Stimulated activated naive CD8-positive, alpha-beta T cell treated with anti-CD3 and anti-CD28 coated beads, Interleukin-15, amount 100 ng/mL, for 72 hours (primary cell): ENCODE measurements at regions not wholly inside any gene's neighbourhood (a gene's known extent, or its start where the extent isn't known, plus 50 kb on each side); places are given as distances from the start of the nearest gene placed in this dataset.
"Not testable (repeated sequence)": the region's sequence is repeated elsewhere in the genome, so short reads cannot be mapped to it uniquely, and the experiment has no call there.

Experiments used
- ATAC-seq: fragments of 150-1000 bp; cut with Tn5 transposase; 2 replicates; pipeline ENCODE4 v1.10.0; 2021; ENCODE audit warnings: mild to moderate bottlenecking, moderate library complexity
- DNase-seq, 2 donors: peaks; one replicate each; pipeline ENCODE4 v3.0.0; 2021 to 2022
- H3K27ac Mint-ChIP-seq, 2 donors: one replicate each; pipeline ENCODE4 v1.8.0; 2022; ENCODE audit warnings: mild to moderate bottlenecking in 2 of 2, mixed read lengths in 2 of 2, moderate library complexity in 2 of 2
- H3K27me3 Mint-ChIP-seq: one replicate; pipeline ENCODE4 v1.8.0; 2022; ENCODE audit warnings: mixed read lengths
- H3K4me1 Mint-ChIP-seq: one replicate; pipeline ENCODE4 v1.8.0; 2022; ENCODE audit warnings: mild to moderate bottlenecking, mixed read lengths
- H3K4me3 Mint-ChIP-seq, 2 donors: one replicate each; pipeline ENCODE4 v1.8.0; 2022; ENCODE audit warnings: mild to moderate bottlenecking in 2 of 2, mixed read lengths in 2 of 2, moderate library complexity in 1 of 2
- H3K9me3 Mint-ChIP-seq, 2 donors: one replicate each; pipeline ENCODE4 v1.8.0; 2022; ENCODE audit warnings: mixed read lengths in 2 of 2

- Mint-ChIP-seq H3K27me3 (peaks cover 13% of the 10 kb centered on the region), H3K27ac (peak overlapping the region in 1 of 2 donors; percentile 28), H3K4me3 (no peak overlapping the region), H3K9me3 (peaks cover 4 to 13% of the 10 kb centered on the region in 2 donors), H3K4me1 (peaks cover 8% of the 10 kb centered on the region)
- DNase-seq, result no peak
- ATAC-seq, result no peak
Measured at GRCh38 chr1:5774019-5774418, 218.2 kb downstream of the NPHP4 start.

DNA sequence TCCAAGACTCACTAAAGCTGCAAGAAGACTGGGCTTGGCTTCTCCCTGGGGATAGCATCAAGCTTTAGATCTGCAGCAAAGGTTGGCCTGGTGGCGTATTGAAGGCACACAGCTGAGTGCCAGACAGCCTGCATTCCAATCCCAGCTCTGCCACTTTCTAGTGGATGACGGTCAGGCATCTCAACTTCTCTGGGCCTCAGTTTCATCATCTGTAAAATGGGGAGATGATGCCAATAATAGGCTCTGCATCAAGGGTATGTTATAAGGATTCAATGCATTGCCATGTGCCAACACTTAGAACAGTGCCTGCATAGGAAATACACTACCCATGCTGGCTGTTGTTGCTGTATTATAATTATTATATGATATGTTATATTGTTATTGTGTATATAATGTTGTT lies 220.4 kb downstream of the NPHP4 start:
- H3K9me3 Mint-ChIP-seq, result no peaks in the 10 kb centered on the region
- H3K27ac Mint-ChIP-seq, result no peak overlapping the region
- DNase-seq, result no peak
- H3K4me3 Mint-ChIP-seq, result no peak overlapping the region
- H3K4me1 Mint-ChIP-seq, result peaks cover 8% of the 10 kb centered on the region
- H3K27me3 Mint-ChIP-seq, result peaks cover 28% of the 10 kb centered on the region
- no peak for ATAC-seq

DNA sequence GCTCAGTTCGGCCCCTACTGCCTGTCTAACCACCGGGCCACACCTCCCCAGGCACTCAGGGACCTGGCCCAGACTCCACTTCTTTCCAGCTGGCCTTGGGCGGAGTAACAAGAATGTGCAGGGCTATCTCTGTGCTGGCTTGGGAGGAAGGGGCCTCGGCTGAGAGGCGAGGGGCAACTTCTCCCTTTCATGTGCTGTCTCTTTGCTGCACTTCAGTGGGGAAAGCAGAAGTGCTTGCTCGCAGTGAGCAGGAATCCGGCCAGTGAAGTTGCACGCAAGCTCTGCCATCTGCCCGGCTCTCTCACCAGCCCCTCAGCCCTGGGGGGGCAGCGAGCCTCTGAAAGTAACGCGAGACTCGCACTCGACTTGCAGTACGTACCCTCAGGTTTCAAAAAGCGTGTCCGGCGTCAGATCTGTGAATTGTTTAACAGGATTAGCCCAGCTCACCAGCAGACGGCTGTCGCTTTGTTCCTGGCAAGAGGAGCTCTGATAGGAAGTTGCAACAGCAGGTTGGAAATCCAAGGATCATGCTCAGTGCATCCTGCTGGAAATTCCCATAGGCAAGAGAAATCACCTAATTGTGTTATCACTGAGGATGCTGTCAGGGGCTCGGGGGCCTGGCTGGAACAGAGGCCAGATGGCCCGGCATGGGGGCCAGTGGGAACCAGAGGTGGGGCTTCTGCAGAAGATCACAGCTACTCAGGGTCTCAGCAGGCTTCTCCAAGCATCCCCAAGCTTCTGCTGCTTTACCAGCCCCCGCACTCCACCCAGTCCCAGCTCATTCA lies 221.1 kb downstream of the NPHP4 start:
- no peak overlapping the region for H3K4me3 Mint-ChIP-seq
- H3K27ac Mint-ChIP-seq, result no peak overlapping the region
- DNase-seq (no peak), ATAC-seq (no peak)
- H3K27me3 Mint-ChIP-seq, result peaks cover 34% of the 10 kb centered on the region
- peaks cover 8% of the 10 kb centered on the region for H3K4me1 Mint-ChIP-seq
- no peaks in the 10 kb centered on the region for H3K9me3 Mint-ChIP-seq

- ATAC-seq (no peak), DNase-seq (no peak)
- Mint-ChIP-seq H3K4me3 (no peak overlapping the region), H3K27me3 (peaks cover 48% of the 10 kb centered on the region), H3K4me1 (peaks cover 8% of the 10 kb centered on the region), H3K9me3 (peaks cover 0 to 1% of the 10 kb centered on the region in 2 donors), H3K27ac (no peak overlapping the region)
Measured at GRCh38 chr1:5769760-5770159, 222.5 kb downstream of the NPHP4 start.

DNA sequence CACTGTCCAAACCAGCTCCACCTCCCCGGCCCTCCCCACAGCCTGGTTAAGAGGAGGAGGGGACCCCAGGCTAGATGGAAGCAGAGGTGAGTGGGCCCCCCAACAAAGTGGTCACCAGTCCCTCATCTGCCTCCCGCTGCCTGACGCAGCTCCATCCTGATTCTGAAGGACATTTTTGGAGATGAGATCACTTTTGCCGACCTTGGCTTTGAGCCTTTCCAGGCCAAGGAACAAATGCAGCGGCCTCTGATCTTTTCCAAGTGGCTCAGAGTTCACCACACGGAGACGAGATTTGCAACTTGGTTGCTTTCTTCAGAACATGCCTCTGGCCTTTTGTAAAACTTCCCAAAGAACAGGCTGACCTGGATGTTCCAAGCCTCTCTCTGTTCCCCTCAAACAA lies 223.1 kb downstream of the NPHP4 start:
- Mint-ChIP-seq H3K9me3 (peaks cover 0 to 7% of the 10 kb centered on the region in 2 donors), H3K27me3 (peaks cover 54% of the 10 kb centered on the region), H3K27ac (no peak overlapping the region), H3K4me3 (no peak overlapping the region), H3K4me1 (peaks cover 8% of the 10 kb centered on the region)
- DNase-seq (no peak), ATAC-seq (no peak)

GRCh38 chr1:5768014-5768413 lies 224.2 kb downstream of the NPHP4 start:
- no peak for DNase-seq
- no peak overlapping the region for H3K27ac Mint-ChIP-seq
- peaks cover 8 to 18% of the 10 kb centered on the region in 2 donors for H3K9me3 Mint-ChIP-seq
- no peak for ATAC-seq
- H3K4me3 Mint-ChIP-seq, result no peak overlapping the region
- H3K27me3 Mint-ChIP-seq, result peaks cover 64% of the 10 kb centered on the region
- peaks cover 8% of the 10 kb centered on the region for H3K4me1 Mint-ChIP-seq

DNA sequence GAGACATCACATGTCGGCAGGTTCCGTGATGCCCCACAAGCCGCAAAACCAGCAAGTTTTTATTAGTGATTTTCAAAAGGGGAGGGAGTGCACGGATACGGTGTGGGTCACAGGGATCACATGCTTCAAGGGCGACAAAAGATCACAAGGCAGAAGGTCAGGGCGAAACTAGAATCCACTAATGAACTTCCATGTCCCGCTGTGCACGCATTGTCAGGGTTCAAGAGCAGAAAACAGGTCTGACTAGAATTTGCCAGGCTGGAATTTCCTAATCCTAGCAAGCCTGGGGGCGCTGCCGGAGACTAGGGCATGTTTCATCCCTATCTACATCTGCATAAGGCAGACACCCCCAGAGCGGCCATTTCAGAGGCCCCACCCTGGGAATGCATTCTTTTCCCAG lies 225.2 kb downstream of the NPHP4 start:
- H3K4me3 Mint-ChIP-seq, H3K27ac Mint-ChIP-seq, ATAC-seq, H3K4me1 Mint-ChIP-seq, DNase-seq: not testable (repeated sequence)
- Mint-ChIP-seq H3K27me3 (peaks cover 64% of the 10 kb centered on the region), H3K9me3 (peaks cover 8 to 18% of the 10 kb centered on the region in 2 donors)

DNA sequence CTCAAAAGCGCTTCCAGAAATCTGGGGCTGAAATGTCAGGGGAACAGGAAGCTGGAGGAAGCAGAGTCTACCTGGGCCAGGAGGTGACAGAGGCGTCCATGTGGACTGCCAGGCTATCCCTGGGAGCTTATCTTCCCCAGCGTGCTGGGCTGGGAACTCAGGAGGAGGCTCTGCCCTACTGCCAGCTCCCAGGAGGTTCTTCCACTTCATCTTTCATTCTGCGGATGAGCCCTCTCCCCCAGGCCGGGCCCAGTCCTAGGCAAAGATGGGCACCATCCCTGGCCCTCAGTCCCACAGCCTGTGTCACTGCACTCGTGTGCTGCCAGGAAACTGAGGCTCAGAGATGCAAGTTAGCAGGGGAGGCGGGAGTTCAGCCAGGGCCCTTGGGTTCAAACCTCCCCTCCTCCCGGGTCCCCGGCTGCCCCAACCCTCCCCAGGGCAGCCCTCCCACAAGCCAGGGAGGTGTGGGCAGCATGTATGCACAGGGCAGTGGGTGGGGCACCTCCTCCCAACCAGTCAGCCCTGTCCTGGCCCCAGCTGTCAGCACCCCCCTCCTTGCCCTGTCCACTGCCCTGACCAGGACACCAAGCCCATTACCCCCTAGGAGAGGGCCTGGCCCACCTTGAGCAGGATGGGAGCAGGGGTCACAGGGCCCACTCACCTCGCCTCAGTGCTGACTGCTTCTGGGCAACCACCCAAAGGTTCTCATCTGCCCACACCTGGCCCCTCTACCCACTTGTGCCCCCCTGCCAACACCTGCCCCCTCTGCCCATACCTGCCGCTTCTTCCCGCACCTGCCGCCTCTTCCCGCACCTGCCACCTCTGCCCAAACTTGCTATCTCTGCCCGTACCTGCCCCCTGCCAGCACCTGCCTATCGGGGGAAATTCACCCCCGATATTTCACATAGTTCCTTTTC lies 226.0 kb downstream of the NPHP4 start:
- ATAC-seq, result no peak
- DNase-seq, result no peak
- peaks cover 8 to 18% of the 10 kb centered on the region in 2 donors for H3K9me3 Mint-ChIP-seq
- peaks cover 8% of the 10 kb centered on the region for H3K4me1 Mint-ChIP-seq
- H3K27ac Mint-ChIP-seq, result no peak overlapping the region
- H3K4me3 Mint-ChIP-seq, result no peak overlapping the region
- peaks cover 61% of the 10 kb centered on the region for H3K27me3 Mint-ChIP-seq

- no peak for ATAC-seq
- no peak for DNase-seq
- Mint-ChIP-seq H3K27ac (no peak overlapping the region), H3K27me3 (peaks cover 54% of the 10 kb centered on the region), H3K4me3 (no peak overlapping the region), H3K9me3 (peaks cover 8 to 21% of the 10 kb centered on the region in 2 donors), H3K4me1 (no peaks in the 10 kb centered on the region)
Measured at GRCh38 chr1:5765483-5765882, 226.7 kb downstream of the NPHP4 start.

DNA sequence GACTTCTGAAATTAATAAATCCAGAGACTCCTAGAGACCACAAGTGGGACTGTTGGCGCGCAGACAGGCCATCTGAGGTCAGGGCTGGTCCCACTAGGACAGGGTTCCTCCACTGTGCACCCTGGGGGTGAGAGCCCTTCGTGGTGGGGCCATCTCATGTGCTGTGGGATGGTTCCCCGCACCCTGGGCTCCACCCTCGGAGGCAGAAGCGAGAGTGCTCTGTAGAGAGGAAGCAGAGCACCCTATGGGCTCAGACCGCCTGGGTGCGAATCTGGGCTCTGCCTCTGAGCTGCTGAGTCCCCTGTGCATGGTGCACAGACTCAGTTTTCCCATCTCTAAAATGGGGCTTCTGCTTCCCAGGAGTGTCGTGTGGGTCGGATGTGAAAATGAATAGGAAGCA lies 227.3 kb downstream of the NPHP4 start:
- Mint-ChIP-seq H3K9me3 (peaks cover 8 to 25% of the 10 kb centered on the region in 2 donors), H3K4me1 (no peaks in the 10 kb centered on the region), H3K27ac (no peak overlapping the region), H3K27me3 (peaks cover 52% of the 10 kb centered on the region), H3K4me3 (no peak overlapping the region)
- DNase-seq (no peak), ATAC-seq (no peak)

- no peaks in the 10 kb centered on the region for H3K4me1 Mint-ChIP-seq
- H3K27ac Mint-ChIP-seq, result no peak overlapping the region
- peaks cover 52% of the 10 kb centered on the region for H3K27me3 Mint-ChIP-seq
- H3K4me3 Mint-ChIP-seq, result no peak overlapping the region
- H3K9me3 Mint-ChIP-seq, result peaks cover 8 to 25% of the 10 kb centered on the region in 2 donors
- ATAC-seq, result no peak
- no peak for DNase-seq
Measured at GRCh38 chr1:5764464-5764863, 227.8 kb downstream of the NPHP4 start.

DNA sequence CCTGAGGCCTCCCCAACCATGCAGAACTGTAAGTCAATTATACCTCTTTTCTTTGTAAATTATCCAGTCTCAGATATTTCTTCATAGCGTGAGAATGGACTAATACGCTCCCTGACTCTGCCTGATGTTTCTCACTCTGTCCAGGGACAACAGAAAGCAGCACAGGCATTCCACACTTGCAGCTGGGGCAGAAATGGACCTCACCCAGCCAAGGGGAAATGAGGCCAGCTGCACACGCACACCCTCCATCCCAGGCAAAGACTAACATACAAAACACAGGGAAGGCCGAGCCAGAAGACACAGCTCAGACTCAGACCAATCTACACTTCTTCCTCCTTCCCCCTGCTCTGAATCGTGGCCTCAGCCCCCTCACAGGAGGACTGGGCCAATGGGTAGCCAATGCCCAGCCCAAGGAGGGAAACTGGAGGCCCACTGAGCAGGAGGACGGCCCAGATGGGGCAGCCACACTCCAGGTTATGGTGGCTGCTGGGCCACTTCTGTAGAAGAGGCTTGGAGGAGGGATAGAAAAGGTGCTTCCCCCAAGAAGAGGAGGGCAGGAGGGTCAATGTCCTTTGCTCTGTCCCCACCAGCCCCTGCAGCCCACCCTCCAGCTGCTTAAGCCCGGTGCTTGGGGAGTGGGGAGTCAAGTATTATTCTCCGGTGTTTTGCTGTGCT lies 228.4 kb downstream of the NPHP4 start:
- no peak for ATAC-seq
- H3K27me3 Mint-ChIP-seq, result peaks cover 54% of the 10 kb centered on the region
- H3K9me3 Mint-ChIP-seq, result peaks cover 8 to 25% of the 10 kb centered on the region in 2 donors
- H3K27ac Mint-ChIP-seq, result no peak overlapping the region
- H3K4me3 Mint-ChIP-seq, result no peak overlapping the region
- no peaks in the 10 kb centered on the region for H3K4me1 Mint-ChIP-seq
- DNase-seq, result no peak

DNA sequence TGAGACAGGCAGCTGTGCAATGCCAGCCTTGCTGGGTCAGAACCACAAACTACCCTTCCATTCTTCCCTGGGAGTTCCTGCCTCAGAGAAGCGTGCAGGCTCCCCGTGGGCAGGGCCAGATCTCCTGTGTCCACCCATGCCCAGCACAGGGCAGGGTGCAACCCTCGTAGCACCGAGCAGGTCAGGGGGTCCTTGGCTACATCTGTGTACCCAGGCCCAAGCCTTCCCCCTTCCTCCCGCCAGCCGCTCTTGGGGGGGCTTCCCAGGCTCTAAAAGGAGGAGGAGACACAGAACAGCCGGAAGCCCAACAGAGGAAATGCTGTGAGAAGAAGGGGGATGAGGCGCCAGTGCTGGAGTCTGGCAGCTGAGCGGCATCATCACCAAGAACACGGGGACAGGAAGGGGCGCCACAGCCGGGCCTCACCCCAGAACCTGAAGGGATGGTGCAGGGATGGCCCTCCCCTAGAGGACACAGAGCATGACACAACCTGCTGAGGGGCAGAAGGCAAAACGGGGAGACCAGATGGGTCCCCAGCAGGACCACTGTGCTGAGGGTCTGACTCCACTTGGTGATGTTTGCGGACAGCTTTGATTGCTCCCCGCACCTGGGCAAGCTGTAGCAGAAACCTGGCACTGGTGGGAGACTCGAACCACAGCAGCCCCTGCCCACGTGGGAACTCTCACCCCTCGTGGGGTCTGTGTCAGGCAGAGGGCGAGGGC lies 233.2 kb downstream of the NPHP4 start:
- Mint-ChIP-seq H3K4me3 (no peak overlapping the region), H3K27ac (no peak overlapping the region), H3K27me3 (peaks cover 37% of the 10 kb centered on the region), H3K9me3 (peaks cover 8 to 16% of the 10 kb centered on the region in 2 donors), H3K4me1 (no peaks in the 10 kb centered on the region)
- ATAC-seq (no peak), DNase-seq (no peak)

- H3K4me3 Mint-ChIP-seq, result no peak overlapping the region
- no peaks in the 10 kb centered on the region for H3K4me1 Mint-ChIP-seq
- ATAC-seq (no peak), DNase-seq (no peak)
- peaks cover 1 to 8% of the 10 kb centered on the region in 2 donors for H3K9me3 Mint-ChIP-seq
- H3K27ac Mint-ChIP-seq, result no peak overlapping the region
- H3K27me3 Mint-ChIP-seq, result peaks cover 29% of the 10 kb centered on the region
Measured at GRCh38 chr1:5758000-5758858, 234.0 kb downstream of the NPHP4 start.
